Stimulated activated CD8-positive, alpha-beta memory T cell treated with anti-CD3 and anti-CD28 coated beads, Interleukin-4, amount 100 ng/mL, for 1 hour (primary cell): ENCODE measurements at regions not wholly inside any gene's neighbourhood (a gene's known extent, or its start where the extent isn't known, plus 50 kb on each side); places are given as distances from the start of the nearest gene placed in this dataset.

Experiments
- DNase-seq, 2 donors: peaks; one replicate each; pipeline ENCODE4 v3.0.0-alpha.2; 2020; ENCODE audit warnings: low read depth in 2 of 2, low spot score in 1 of 2

GRCh38 chr14:101705733-101706508, 55.6 kb upstream of the PPP2R5C start:
- DNase-seq = peak in 1 of 2 donors; percentile 31

- DNase-seq = no peak
Observed at GRCh38 chr14:101706509-101707067, 54.9 kb upstream of the PPP2R5C start.

GRCh38 chr14:101707068-101707842, 54.3 kb upstream of the PPP2R5C start:
- no peak for DNase-seq

GRCh38 chr14:101707863-101708620, 53.5 kb upstream of the PPP2R5C start:
- DNase-seq = no peak

- no peak for DNase-seq
Observed at GRCh38 chr14:101708853-101709532, 52.5 kb upstream of the PPP2R5C start.

- no peak for DNase-seq
Observed at GRCh38 chr14:101709533-101709881, 52.0 kb upstream of the PPP2R5C start.

GRCh38 chr14:101709962-101710931, 51.3 kb upstream of the PPP2R5C start:
- no peak for DNase-seq

- no peak for DNase-seq
Observed at GRCh38 chr14:101711041-101711856, 50.3 kb upstream of the PPP2R5C start.
